PC-9 (cell line): ENCODE measurements at regions not wholly inside any gene's neighbourhood (a gene's known extent, or its start where the extent isn't known, plus 50 kb on each side); places are given as distances from the start of the nearest gene placed in this dataset.

ENCODE experiments used
- CTCF ChIP-seq: fragments of 200-600 bp; sonication (generic); conservative IDR thresholded peaks from 2 replicates; pipeline ENCODE4 v1.6.1; 2017; ENCODE audit warnings: mixed run types, antibody characterized with exemption, mild to moderate bottlenecking, moderate library complexity
- EZH2 ChIP-seq: fragments of 200-600 bp; sonication (generic); IDR thresholded peaks from 2 replicates; pipeline ENCODE4 v1.8.0; 2017; ENCODE audit warnings: antibody characterized with exemption, low read depth

- no peak for TF ChIP-seq CTCF
- TF ChIP-seq EZH2: no peak
These were observed 390.8 kb downstream of the MED13L start for GRCh38 chr12:115886666-115887065.
